Uterus (tissue), 3 donors: ENCODE measurements at regions not wholly inside any gene's neighbourhood (a gene's known extent, or its start where the extent isn't known, plus 50 kb on each side); places are given as distances from the start of the nearest gene placed in this dataset.

Experiments
- DNase-seq, 2 donors: peaks; one replicate each; pipeline ENCODE4 v3.0.0-alpha.2; 2019 to 2020
- H3K27ac ChIP-seq, 2 donors: fragments of 200-600 bp; sonication (generic); 1 replicate in 1 of 2; 2 replicates in 1 of 2; pipeline ENCODE4 v1.5.1; 2016 to 2018
- H3K27me3 ChIP-seq, 2 donors: fragments of 200-600 bp; sonication (generic); one replicate each; pipeline ENCODE4 v1.5.1; 2018 to 2019; ENCODE audit warnings: control low read depth in 1 of 2
- H3K36me3 ChIP-seq, 2 donors: fragments of 200-600 bp; sonication (generic); one replicate each; pipeline ENCODE4 v1.5.1; 2019; ENCODE audit warnings: control low read depth in 1 of 2
- H3K4me1 ChIP-seq, 2 donors: fragments of 200-600 bp; sonication (generic); one replicate each; pipeline ENCODE4 v1.5.1; 2018 to 2019; ENCODE audit warnings: control low read depth in 1 of 2
- H3K4me3 ChIP-seq, 2 donors: fragments of 200-600 bp; sonication (generic); 1 replicate in 1 of 2; 2 replicates in 1 of 2; pipeline ENCODE4 v1.5.1; 2018 to 2019; ENCODE audit warnings: mild to moderate bottlenecking in 1 of 2
- H3K9me3 ChIP-seq, 2 donors: fragments of 200-600 bp; sonication (generic); one replicate each; pipeline ENCODE4 v1.5.1; 2019; ENCODE audit warnings: control low read depth in 1 of 2
- POLR2A ChIP-seq, 2 donors: fragments of 450-650 bp; IDR thresholded peaks; one replicate each; pipeline ENCODE4 v1.6.1; 2016; ENCODE audit warnings: antibody characterized with exemption in 2 of 2, mild to moderate bottlenecking in 1 of 2, moderate library complexity in 1 of 2
- intact Hi-C: fragments of 100-400 bp; cut with DNase I; formaldehyde crosslinking; loops from one replicate; pipeline ENCODE4 v1.15.1; 2023; ENCODE audit warnings: low total_unique reads
- TF ChIP-seq, protein P1 (sequence below), 4 experiments: fragments of 200-600 bp in 2 of 4; fragments of 450-650 bp in 2 of 4; sonication (generic) in 2 of 4; IDR thresholded peaks; one replicate each; pipeline ENCODE4 v1.5.1; 2016 to 2019; ENCODE audit warnings: antibody characterized with exemption in 4 of 4, mild to moderate bottlenecking in 2 of 4, moderate library complexity in 1 of 4
- donor health status: DM: yes; HTN: yes; CAD: no.

DNA sequence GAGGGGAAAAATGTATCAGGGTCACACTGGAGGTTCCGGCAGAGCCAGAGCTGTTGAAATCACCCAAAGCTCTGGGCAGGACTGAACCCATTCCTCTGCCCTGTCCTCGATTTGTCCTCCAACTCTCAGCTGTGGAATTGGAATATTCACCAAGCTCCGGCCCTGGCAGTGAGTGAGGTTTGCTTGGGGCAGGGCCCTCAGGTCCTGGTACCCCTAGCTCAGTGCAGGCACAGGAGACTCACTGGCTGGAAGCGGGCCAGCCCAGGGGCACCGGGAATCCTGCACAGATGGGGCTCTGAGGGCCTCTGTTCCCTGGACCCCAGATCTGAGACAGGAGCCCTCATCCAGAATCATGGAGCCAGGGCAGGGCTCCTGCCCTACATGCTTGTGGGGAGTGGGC lies 1322.3 kb downstream of the UQCRFS1 start:
- H3K27me3 ChIP-seq = no peaks in the 10 kb centered on the region
- H3K9me3 ChIP-seq = no peaks in the 10 kb centered on the region
- no peaks in the 10 kb centered on the region for H3K4me1 ChIP-seq
- no peaks in the 10 kb centered on the region for H3K36me3 ChIP-seq
- TF ChIP-seq, protein P1, sequence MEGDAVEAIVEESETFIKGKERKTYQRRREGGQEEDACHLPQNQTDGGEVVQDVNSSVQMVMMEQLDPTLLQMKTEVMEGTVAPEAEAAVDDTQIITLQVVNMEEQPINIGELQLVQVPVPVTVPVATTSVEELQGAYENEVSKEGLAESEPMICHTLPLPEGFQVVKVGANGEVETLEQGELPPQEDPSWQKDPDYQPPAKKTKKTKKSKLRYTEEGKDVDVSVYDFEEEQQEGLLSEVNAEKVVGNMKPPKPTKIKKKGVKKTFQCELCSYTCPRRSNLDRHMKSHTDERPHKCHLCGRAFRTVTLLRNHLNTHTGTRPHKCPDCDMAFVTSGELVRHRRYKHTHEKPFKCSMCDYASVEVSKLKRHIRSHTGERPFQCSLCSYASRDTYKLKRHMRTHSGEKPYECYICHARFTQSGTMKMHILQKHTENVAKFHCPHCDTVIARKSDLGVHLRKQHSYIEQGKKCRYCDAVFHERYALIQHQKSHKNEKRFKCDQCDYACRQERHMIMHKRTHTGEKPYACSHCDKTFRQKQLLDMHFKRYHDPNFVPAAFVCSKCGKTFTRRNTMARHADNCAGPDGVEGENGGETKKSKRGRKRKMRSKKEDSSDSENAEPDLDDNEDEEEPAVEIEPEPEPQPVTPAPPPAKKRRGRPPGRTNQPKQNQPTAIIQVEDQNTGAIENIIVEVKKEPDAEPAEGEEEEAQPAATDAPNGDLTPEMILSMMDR (IDR thresholded peaks at IDR 0.05) = no peak
- TF ChIP-seq POLR2A (IDR thresholded peaks at IDR 0.05) = no peak
- no peak overlapping the region for H3K27ac ChIP-seq
- DNase-seq = no peak
- H3K4me3 ChIP-seq = no peak overlapping the region
- intact Hi-C loops = no loop called here

DNA sequence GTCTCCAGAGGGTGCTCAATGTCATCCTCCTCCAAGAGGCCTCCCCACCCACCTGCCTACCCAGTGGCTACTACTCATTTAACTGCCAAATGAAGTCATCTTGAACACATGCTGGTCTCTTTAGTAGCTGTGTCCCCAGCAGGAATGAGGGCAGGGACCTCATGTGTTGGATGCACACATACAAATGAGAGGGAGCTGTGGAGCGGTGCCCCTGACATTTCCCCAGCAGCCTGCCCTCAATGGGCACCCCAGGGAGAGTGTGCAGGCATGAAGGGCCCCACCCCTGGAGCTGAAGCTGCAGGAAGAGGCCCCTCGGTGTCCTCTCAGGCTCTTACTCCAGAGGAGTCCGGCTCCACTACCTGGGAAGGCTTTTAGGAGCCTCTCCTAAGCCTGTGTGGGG lies 1322.7 kb downstream of the UQCRFS1 start:
- Histone ChIP-seq H3K9me3 (no peaks in the 10 kb centered on the region), H3K4me3 (no peak overlapping the region), H3K4me1 (no peaks in the 10 kb centered on the region), H3K27me3 (no peaks in the 10 kb centered on the region), H3K36me3 (no peaks in the 10 kb centered on the region), H3K27ac (no peak overlapping the region)
- intact Hi-C loops = no loop called here
- no peak for TF ChIP-seq POLR2A (IDR thresholded peaks at IDR 0.05)
- TF ChIP-seq, protein P1 (IDR thresholded peaks at IDR 0.05) = no peak
- DNase-seq = no peak

DNA sequence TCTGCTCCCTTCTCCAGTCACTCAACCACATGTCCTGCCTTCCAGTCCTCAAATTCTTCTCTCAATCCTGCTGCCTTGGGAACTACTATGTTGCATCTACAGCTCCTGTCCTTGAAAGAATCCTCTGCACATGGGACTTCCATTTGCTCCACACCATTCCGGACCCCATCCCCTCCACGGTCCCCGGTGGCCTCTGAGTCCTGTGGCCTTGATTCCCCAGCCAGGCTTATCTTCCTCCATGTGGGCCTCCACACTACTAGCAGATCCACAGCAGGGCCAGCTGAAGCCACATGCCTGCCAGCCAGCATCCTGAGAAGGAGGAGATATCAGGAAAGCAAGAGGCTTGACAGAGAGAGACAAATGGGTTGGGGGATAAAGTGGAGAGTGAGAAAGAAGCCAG lies 1323.8 kb downstream of the UQCRFS1 start:
- H3K4me1 ChIP-seq = no peaks in the 10 kb centered on the region
- H3K9me3 ChIP-seq = no peaks in the 10 kb centered on the region
- H3K36me3 ChIP-seq = no peaks in the 10 kb centered on the region
- H3K4me3 ChIP-seq = no peak overlapping the region
- TF ChIP-seq POLR2A (IDR thresholded peaks at IDR 0.05) = no peak
- TF ChIP-seq, protein P1 (IDR thresholded peaks at IDR 0.05) = no peak
- no peak for DNase-seq
- H3K27ac ChIP-seq = no peak overlapping the region
- no peaks in the 10 kb centered on the region for H3K27me3 ChIP-seq
- intact Hi-C loops = no loop called here

DNA sequence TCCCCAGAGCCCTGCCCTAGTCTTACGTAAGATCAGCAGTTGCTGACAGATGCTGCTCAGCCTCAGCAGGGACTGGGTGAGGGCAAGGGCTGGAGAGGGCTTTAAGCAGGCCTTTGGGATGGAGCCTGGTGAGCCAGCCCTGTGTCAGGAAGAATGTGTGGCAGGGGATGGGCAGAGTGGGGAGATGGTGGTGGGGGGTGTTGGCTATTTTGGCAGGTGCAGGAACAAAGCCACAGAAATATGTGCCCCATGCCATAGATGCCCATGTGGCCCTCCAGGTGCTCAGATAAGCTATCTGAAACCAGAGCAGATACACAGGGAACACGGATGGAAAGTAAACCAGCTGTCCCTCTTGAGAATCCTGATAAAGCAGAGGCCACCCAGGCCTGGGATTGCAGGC lies 1325.0 kb downstream of the UQCRFS1 start:
- intact Hi-C loops = no loop called here
- H3K36me3 ChIP-seq = no peaks in the 10 kb centered on the region

DNA sequence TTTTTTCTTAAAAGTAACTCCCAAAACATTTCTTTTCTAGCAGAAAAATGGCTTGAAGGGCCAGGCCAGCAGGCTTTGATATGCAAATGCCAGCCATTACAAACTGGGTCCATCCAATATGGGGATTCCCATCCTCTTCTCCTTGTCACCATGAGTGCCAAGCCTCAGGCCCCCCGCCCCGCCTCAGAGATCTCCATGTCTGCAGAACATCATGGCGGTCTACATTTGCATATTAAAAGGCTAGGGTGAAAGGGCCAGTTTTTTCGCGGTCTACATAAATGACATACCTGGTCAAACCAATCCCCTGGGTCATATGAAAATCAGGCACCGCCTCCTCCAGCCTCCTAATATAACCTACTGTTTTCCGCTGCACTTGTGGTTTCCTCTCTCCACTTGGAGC lies 1327.6 kb downstream of the UQCRFS1 start:
- H3K27ac ChIP-seq = no peak overlapping the region
- H3K4me1 ChIP-seq = no peaks in the 10 kb centered on the region
- H3K27me3 ChIP-seq = no peaks in the 10 kb centered on the region
- no peaks in the 10 kb centered on the region for H3K36me3 ChIP-seq
- H3K4me3 ChIP-seq = no peak overlapping the region
- no peaks in the 10 kb centered on the region for H3K9me3 ChIP-seq
- intact Hi-C loops = no loop called here
- TF ChIP-seq, protein P1 (IDR thresholded peaks at IDR 0.05) = no peak
- TF ChIP-seq POLR2A (IDR thresholded peaks at IDR 0.05) = no peak
- DNase-seq = no peak

More for the DNA sequence above, 1325.0 kb downstream of the UQCRFS1 start:
- H3K4me1 ChIP-seq = no peaks in the 10 kb centered on the region
- H3K4me3 ChIP-seq = no peak overlapping the region
- no peak overlapping the region for H3K27ac ChIP-seq
- TF ChIP-seq, protein P1 (IDR thresholded peaks at IDR 0.05) = no peak
- no peak for TF ChIP-seq POLR2A (IDR thresholded peaks at IDR 0.05)
- DNase-seq = no peak
- H3K9me3 ChIP-seq = no peaks in the 10 kb centered on the region
- H3K27me3 ChIP-seq = no peaks in the 10 kb centered on the region
